ENCODE measurements at regions not wholly inside any gene's neighbourhood (a gene's known extent, or its start where the extent isn't known, plus 50 kb on each side); places are given as distances from the start of the nearest gene placed in this dataset.

DNA sequence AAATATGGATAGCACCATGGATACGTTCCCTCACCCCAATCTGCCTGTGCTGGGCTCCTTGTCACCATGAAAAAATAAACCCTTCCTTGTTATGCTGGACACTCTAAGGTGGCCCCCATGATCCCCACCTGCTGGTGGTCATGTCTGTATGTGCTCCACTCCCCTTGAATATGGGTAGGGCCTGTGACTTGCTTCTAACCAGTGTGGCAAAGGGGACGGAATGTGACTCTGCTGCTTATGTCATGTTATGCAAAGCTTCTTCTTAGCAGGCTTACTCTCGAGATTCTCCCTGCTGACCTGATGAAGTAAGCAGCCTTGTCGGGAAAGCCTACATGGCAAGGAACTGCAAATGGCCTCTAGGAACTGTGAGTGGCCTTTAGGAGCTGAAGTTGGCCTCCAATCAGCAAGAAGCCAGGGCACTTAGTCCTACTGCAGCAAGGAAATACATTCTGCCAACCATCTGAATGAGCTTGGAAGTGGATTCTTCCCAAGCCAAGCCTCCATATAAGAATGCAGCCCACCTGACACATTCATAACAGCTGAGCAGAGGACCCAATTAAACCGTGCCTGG, 159.9 kb downstream of the CCDC34 start:
- no peak for DNase-seq (ENCODE audit: low read depth)
- TF ChIP-seq, protein P1, sequence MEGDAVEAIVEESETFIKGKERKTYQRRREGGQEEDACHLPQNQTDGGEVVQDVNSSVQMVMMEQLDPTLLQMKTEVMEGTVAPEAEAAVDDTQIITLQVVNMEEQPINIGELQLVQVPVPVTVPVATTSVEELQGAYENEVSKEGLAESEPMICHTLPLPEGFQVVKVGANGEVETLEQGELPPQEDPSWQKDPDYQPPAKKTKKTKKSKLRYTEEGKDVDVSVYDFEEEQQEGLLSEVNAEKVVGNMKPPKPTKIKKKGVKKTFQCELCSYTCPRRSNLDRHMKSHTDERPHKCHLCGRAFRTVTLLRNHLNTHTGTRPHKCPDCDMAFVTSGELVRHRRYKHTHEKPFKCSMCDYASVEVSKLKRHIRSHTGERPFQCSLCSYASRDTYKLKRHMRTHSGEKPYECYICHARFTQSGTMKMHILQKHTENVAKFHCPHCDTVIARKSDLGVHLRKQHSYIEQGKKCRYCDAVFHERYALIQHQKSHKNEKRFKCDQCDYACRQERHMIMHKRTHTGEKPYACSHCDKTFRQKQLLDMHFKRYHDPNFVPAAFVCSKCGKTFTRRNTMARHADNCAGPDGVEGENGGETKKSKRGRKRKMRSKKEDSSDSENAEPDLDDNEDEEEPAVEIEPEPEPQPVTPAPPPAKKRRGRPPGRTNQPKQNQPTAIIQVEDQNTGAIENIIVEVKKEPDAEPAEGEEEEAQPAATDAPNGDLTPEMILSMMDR (IDR thresholded peaks at IDR 0.05; ENCODE audit: low read depth, low read length, missing control alignments): no peak

GRCh38 chr11:27201454-27202302, 161.1 kb downstream of the BBOX1 start:
- H3K4me3 ChIP-seq (ENCODE audit: low read depth, low read length): no peak overlapping the region
- TF ChIP-seq, protein P1 (IDR thresholded peaks at IDR 0.05; ENCODE audit: low read depth, low read length, missing control alignments): no peak
- no peak for DNase-seq (ENCODE audit: low read depth)

More for the DNA sequence above, 159.9 kb downstream of the CCDC34 start:
- H3K4me3 ChIP-seq (ENCODE audit: low read depth, low read length): no peak overlapping the region

GRCh38 chr11:27200779-27201453, 160.3 kb downstream of the BBOX1 start:
- TF ChIP-seq, protein P1 (IDR thresholded peaks at IDR 0.05; ENCODE audit: low read depth, low read length, missing control alignments): no peak
- no peak for DNase-seq (ENCODE audit: low read depth)

DNA sequence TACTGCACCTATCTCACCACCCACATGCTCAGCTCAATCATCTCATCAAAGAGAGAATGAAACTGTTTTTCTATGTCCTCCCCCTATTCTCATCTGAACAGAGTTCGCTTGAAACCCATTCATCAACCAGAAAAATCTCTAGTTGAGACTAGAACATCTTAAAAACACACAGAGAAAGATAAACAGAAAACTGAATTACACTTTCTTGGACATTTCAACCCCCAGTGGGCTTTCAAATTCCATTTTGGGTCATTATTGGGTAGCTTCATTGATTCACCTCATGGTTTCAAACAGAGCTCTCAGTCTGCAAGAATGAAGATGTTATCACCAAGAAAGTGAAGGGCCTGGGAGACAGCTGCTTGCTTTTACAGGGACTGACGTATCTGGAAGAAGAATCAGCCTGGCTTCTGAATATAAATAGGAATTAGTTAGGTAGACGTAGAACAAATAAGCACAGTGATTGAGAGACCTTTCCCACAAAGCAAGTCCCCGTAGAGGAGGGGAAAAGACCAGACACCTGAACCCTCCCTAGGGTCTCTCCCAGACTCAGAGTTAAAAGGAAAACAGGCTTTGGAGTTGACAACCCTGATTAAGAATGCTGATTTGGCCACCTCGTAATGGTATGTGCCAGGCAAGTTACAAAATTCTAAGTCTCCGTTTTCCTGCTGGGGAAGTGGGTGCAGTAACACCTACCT, 155.7 kb downstream of the BBOX1 start:
- H3K4me3 ChIP-seq (ENCODE audit: low read depth, low read length): no peak overlapping the region
- TF ChIP-seq, protein P1 (IDR thresholded peaks at IDR 0.05; ENCODE audit: low read depth, low read length, missing control alignments): no peak
- DNase-seq (ENCODE audit: low read depth): no peak

More at GRCh38 chr11:27200779-27201453, 160.3 kb downstream of the BBOX1 start:
- H3K4me3 ChIP-seq (ENCODE audit: low read depth, low read length): no peak overlapping the region

DNA sequence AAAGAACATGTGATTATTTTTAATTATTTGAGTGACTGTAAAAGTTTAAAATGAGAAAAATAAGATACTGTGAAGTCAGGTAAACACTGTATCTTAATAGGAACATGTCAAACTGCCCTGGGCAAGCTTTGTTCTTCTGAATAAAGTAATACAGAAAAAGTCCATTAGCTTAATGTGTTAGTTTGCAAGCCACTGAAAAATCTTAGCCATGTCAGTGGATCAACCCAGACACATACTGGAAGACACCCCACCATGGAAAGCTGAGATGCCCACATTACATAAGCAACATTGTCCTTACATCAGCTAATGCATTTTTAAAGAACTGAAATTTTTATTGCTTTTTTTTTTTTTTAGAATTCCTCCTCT, 155.2 kb downstream of the BBOX1 start:
- TF ChIP-seq, protein P1 (IDR thresholded peaks at IDR 0.05; ENCODE audit: low read depth, low read length, missing control alignments): no peak
- no peak overlapping the region for H3K4me3 ChIP-seq (ENCODE audit: low read depth, low read length)
- no peak for DNase-seq (ENCODE audit: low read depth)

- no peak overlapping the region for H3K4me3 ChIP-seq (ENCODE audit: low read depth, low read length)
- TF ChIP-seq, protein P1 (IDR thresholded peaks at IDR 0.05; ENCODE audit: low read depth, low read length, missing control alignments): no peak
Observed at GRCh38 chr11:27194976-27195375, 154.4 kb downstream of the BBOX1 start.

More at GRCh38 chr11:27194976-27195375, 154.4 kb downstream of the BBOX1 start:
- DNase-seq (ENCODE audit: low read depth): no peak

Data from GM12864 (cell line).